ENCODE measurements at regions not wholly inside any gene's neighbourhood (a gene's known extent, or its start where the extent isn't known, plus 50 kb on each side); places are given as distances from the start of the nearest gene placed in this dataset.

DNA sequence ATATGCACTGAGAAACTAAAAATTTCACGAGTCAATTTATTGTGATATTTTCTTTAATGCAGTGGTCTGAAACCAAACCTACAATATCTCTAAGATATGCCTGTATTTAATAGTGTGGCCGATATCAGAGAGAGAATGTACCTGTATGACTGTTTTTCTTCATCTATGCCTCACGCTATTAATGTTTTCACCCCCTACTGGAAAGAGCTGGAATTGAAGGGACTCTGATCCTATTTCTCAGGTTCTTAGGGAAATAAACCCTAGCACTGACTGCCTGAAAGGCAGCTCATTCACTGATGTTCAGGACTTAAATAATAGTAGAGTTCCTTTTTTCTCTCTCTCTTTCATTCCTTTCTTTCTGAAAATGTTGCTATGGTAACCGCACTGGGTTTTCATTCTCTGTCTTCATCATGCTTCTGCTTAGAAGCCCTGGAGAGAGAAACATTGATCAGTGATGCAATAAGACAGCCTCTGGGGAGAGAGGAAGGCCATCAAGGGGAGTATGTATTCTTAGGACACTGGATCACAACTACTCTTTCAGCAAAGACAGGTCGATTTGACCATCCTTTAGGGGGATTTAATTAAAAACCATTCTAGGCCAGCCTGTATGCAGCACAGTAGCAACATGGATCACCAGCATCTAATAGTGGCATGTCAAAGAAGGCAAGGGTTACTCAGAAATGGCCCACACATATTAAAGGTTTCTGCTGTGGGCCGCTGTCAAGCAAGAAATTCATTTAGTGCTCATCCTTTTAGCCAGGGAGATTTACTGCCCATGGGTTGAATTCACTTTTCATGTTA, 1135.7 kb downstream of the IGSF11 start:
- Histone ChIP-seq H3K27ac (no peak overlapping the region), H3K4me3 (no peak overlapping the region)
- TF ChIP-seq, protein P1, sequence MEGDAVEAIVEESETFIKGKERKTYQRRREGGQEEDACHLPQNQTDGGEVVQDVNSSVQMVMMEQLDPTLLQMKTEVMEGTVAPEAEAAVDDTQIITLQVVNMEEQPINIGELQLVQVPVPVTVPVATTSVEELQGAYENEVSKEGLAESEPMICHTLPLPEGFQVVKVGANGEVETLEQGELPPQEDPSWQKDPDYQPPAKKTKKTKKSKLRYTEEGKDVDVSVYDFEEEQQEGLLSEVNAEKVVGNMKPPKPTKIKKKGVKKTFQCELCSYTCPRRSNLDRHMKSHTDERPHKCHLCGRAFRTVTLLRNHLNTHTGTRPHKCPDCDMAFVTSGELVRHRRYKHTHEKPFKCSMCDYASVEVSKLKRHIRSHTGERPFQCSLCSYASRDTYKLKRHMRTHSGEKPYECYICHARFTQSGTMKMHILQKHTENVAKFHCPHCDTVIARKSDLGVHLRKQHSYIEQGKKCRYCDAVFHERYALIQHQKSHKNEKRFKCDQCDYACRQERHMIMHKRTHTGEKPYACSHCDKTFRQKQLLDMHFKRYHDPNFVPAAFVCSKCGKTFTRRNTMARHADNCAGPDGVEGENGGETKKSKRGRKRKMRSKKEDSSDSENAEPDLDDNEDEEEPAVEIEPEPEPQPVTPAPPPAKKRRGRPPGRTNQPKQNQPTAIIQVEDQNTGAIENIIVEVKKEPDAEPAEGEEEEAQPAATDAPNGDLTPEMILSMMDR (IDR thresholded peaks at IDR 0.05): no peak
- no peak for DNase-seq (ENCODE audit: low spot score)

- no peak overlapping the region for H3K4me3 ChIP-seq
- H3K27ac ChIP-seq: no peak overlapping the region
- TF ChIP-seq, protein P1 (IDR thresholded peaks at IDR 0.05): no peak
- DNase-seq (ENCODE audit: low spot score): no peak
Observed at GRCh38 chr3:117903226-117903625, 1131.4 kb downstream of the IGSF11 start.

DNA sequence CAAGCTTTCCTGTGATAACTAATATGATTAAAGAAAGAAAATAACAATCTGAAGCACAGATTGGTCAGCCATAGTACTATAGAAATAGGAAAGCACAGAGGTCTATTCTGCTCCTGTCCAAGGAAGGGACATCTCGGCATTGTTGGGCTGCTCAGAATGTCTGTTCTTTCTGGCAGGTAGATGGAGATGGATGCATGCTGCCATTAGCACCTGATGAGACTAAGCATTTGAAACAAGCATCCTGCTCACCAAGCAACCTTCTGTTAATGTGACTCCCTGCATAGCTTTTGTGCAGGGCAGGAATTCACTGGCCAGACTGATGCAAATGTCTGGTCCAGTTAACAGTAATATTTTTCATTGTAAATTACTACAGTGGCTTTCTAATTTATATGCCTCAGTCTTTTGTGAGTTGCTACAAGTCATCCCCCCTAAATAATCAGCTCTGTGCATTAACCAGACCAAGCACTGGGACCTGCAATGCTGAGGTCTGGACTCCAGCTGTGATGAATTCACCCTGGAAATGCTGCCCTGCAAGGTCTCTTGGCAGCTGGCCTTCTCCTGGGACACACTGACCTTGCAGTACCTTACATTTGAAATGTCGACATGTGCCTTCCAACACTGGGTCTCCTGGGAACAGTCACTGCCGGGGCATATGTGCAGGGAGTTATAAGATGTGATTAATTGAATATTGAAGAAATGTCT, 1123.7 kb downstream of the IGSF11 start:
- TF ChIP-seq, protein P1 (IDR thresholded peaks at IDR 0.05): no peak

DNA sequence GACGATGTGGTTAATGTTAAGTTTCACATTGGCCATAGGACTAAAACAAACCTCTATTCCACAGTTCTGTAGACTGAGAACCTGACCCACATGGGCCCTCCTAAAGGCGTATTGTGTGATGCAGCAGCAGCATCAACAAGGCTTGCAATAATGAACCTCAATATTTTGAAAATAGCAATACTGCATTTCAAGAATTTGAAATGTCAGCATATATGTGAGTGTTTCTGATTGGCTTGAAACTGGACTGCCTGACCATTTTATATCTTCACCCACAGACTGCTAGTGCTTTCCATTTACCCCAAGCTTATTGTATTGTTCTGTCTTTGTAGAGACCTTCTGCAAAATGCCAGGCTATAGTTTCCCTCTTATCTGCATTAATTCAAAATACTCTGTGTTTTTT, 1122.3 kb downstream of the IGSF11 start:
- no peak overlapping the region for H3K4me3 ChIP-seq
- DNase-seq (ENCODE audit: low spot score): no peak
- TF ChIP-seq, protein P1 (IDR thresholded peaks at IDR 0.05): no peak
- H3K27ac ChIP-seq: no peak overlapping the region

More for the DNA sequence above, 1123.7 kb downstream of the IGSF11 start:
- Histone ChIP-seq H3K4me3 (no peak overlapping the region), H3K27ac (no peak overlapping the region)
- DNase-seq (ENCODE audit: low spot score): no peak

GRCh38 chr3:117914540-117915100, 1120.0 kb downstream of the IGSF11 start:
- DNase-seq (ENCODE audit: low spot score): no peak
- no peak overlapping the region for H3K27ac ChIP-seq
- no peak overlapping the region for H3K4me3 ChIP-seq
- TF ChIP-seq, protein P1 (IDR thresholded peaks at IDR 0.05): no peak

GRCh38 chr3:117916839-117917238, 1117.8 kb downstream of the IGSF11 start:
- TF ChIP-seq, protein P1 (IDR thresholded peaks at IDR 0.05): no peak

More at GRCh38 chr3:117916839-117917238, 1117.8 kb downstream of the IGSF11 start:
- Histone ChIP-seq H3K4me3 (no peak overlapping the region), H3K27ac (no peak overlapping the region)
- no peak for DNase-seq (ENCODE audit: low spot score)

All from coronary artery (tissue), 2 donors.